Suprapubic skin (tissue), 4 donors: ENCODE measurements at regions not wholly inside any gene's neighbourhood (a gene's known extent, or its start where the extent isn't known, plus 50 kb on each side); places are given as distances from the start of the nearest gene placed in this dataset.

ENCODE experiments used
- EP300 ChIP-seq: sonication (generic); formaldehyde crosslinking; IDR thresholded peaks from one replicate; pipeline ENCODE4 v1.6.1; 2017; ENCODE audit warnings: antibody characterized with exemption
- POLR2A ChIP-seq, 2 donors: fragments of 450-650 bp; IDR thresholded peaks; one replicate each; pipeline ENCODE4 v1.6.1; 2017; ENCODE audit warnings: antibody characterized with exemption in 2 of 2, mild to moderate bottlenecking in 2 of 2, moderate library complexity in 2 of 2
- POLR2AphosphoS5 ChIP-seq, 3 donors: sonication (generic); formaldehyde crosslinking; IDR thresholded peaks; one replicate each; pipeline ENCODE4 v1.6.1; 2017; ENCODE audit warnings: antibody characterized with exemption in 3 of 3
- TF ChIP-seq, protein P1 (sequence below), 2 donors: fragments of 200-600 bp in 1 of 2; fragments of 450-650 bp in 1 of 2; sonication (generic) in 1 of 2; IDR thresholded peaks; one replicate each; pipeline ENCODE4 v1.5.1; 2016 to 2019; ENCODE audit warnings: antibody characterized with exemption in 2 of 2, mild to moderate bottlenecking in 1 of 2, moderate library complexity in 1 of 2

DNA sequence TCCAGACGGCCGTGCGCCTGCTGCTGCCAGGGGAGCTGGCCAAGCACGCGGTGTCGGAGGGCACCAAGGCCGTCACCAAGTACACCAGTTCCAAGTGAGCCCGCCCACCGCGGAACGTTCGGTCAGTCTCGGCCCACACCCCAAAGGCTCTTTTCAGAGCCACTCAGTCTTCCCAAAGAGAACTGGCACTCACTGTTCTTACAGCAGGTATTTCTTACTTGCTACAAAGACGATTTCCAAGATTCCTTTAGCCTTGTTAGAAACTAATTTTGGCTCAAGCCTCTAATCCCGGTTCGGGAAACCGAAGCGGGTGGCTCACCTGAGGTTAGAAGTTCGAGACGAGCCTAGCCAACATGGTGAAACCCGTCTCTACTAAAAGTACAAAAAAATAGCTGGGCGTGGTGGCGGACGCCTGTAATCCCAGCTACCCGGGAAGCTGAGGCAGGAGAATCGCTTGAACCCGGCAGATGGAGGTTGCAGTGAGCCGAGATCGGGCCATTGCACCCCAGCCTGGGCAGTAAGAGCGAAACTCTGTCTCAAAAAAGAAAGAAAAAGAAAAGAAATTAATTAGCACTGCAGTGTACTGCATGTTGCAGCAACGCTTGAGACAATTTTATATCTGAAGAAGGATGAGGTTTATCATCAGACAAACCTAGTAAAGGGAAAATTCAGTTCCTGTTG is 73.1 kb downstream of the OR2B2 start:
- TF ChIP-seq, protein P1, sequence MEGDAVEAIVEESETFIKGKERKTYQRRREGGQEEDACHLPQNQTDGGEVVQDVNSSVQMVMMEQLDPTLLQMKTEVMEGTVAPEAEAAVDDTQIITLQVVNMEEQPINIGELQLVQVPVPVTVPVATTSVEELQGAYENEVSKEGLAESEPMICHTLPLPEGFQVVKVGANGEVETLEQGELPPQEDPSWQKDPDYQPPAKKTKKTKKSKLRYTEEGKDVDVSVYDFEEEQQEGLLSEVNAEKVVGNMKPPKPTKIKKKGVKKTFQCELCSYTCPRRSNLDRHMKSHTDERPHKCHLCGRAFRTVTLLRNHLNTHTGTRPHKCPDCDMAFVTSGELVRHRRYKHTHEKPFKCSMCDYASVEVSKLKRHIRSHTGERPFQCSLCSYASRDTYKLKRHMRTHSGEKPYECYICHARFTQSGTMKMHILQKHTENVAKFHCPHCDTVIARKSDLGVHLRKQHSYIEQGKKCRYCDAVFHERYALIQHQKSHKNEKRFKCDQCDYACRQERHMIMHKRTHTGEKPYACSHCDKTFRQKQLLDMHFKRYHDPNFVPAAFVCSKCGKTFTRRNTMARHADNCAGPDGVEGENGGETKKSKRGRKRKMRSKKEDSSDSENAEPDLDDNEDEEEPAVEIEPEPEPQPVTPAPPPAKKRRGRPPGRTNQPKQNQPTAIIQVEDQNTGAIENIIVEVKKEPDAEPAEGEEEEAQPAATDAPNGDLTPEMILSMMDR (IDR thresholded peaks at IDR 0.05): no peak
- TF ChIP-seq POLR2A (IDR thresholded peaks at IDR 0.05) (no peak), EP300 (no peak), POLR2AphosphoS5 (IDR thresholded peaks at IDR 0.05) (no peak)
